Natural killer cell treated with Interleukin-12 subunit alpha and Interleukin-12 subunit beta and Interleukin-15 and Interleukin-18, amount 100 ng/mL, for 72 hours (primary cell): ENCODE measurements at regions not wholly inside any gene's neighbourhood (a gene's known extent, or its start where the extent isn't known, plus 50 kb on each side); places are given as distances from the start of the nearest gene placed in this dataset.
"Not testable (repeated sequence)": the region's sequence is repeated elsewhere in the genome, so short reads cannot be mapped to it uniquely, and the experiment has no call there.

Experiments used
- ATAC-seq, 2 donors: fragments of 150-1000 bp; cut with Tn5 transposase in 1 of 2; sonication (Bioruptor Pico), chemical (Tn5 transposase) in 1 of 2; 2 replicates each; pipeline ENCODE4 v1.10.0; 2021
- DNase-seq: peaks from one replicate; pipeline ENCODE4 v3.0.0; 2022; ENCODE audit warnings: low spot score
- H3K27ac Mint-ChIP-seq, 2 donors: 1 replicate in 1 of 2; 2 replicates in 1 of 2; pipeline ENCODE4 v1.8.0; 2022; ENCODE audit warnings: mixed read lengths in 2 of 2, mild to moderate bottlenecking in 1 of 2, moderate library complexity in 1 of 2
- H3K27me3 Mint-ChIP-seq, 2 donors: 1 replicate in 1 of 2; 2 replicates in 1 of 2; pipeline ENCODE4 v1.8.0; 2022; ENCODE audit warnings: mixed read lengths in 2 of 2
- H3K36me3 Mint-ChIP-seq: one replicate; pipeline ENCODE4 v1.8.0; 2022; ENCODE audit warnings: mixed read lengths
- H3K4me1 Mint-ChIP-seq, 2 donors: 1 replicate in 1 of 2; 2 replicates in 1 of 2; pipeline ENCODE4 v1.8.0; 2022; ENCODE audit warnings: low read depth in 2 of 2, mixed read lengths in 2 of 2, mild to moderate bottlenecking in 1 of 2
- H3K4me3 Mint-ChIP-seq: one replicate; pipeline ENCODE4 v1.8.0; 2022; ENCODE audit warnings: mixed read lengths
- H3K9me3 Mint-ChIP-seq: 2 replicates; pipeline ENCODE4 v1.8.0; 2022; ENCODE audit warnings: mixed read lengths

DNA sequence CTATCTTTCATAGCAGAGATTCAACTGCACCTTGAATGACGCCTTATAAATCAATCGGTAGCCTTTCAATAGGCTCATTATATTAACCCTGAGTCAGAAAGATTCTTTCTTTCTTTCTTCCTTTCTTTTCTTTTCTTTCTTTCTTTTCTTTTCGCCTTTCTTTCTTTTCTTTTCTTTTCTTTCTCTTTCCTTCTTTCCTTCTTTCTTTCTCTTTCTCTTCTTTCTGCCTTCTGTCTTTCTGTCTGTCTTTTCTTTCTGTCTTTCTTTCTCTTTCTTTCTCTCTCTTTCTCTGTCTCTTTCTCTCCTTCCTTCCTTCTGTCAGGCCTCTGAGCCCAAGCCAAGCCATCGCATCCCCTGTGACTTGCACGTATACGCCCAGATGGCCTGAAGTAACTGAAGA is 86.0 kb upstream of the CLINT1 start:
- no peak overlapping the region for H3K27ac Mint-ChIP-seq
- H3K9me3 Mint-ChIP-seq = no peaks in the 10 kb centered on the region
- no peaks in the 10 kb centered on the region for H3K36me3 Mint-ChIP-seq
- H3K4me3 Mint-ChIP-seq = no peak overlapping the region
- H3K27me3 Mint-ChIP-seq = peaks cover 3 to 22% of the 10 kb centered on the region in 2 donors
- ATAC-seq = no peak
- peaks cover 4 to 6% of the 10 kb centered on the region in 2 donors for H3K4me1 Mint-ChIP-seq
- DNase-seq = no peak

DNA sequence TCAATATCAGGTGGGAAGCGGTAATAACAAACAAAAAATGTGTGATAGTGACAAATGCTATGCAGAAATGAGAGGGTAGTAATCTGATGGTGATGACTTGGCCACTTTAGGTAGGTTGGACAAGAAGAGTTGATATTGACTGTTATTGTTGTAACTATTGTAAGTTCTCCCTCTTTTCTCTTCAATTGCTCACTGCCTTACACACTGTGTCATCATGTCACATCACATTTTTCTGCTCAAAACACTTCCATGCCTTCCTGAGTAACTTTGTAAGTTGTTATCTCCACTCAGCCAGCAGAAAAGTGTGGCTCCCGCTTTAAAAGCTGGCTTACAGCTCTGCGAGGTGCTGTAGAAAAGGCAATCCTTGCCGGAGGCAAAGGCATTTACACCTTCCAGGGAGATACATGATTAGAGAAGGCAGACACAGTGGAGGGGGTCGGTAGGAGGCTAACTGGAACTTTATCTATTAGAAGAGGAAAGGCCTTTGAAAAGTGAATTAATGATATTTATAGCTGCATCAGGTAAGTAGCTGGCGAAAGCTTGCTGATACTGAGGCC is 85.2 kb upstream of the CLINT1 start:
- Mint-ChIP-seq H3K4me3 (no peak overlapping the region), H3K4me1 (peaks cover 4 to 6% of the 10 kb centered on the region in 2 donors), H3K36me3 (no peaks in the 10 kb centered on the region), H3K27ac (no peak overlapping the region), H3K27me3 (peaks cover 3 to 15% of the 10 kb centered on the region in 2 donors), H3K9me3 (no peaks in the 10 kb centered on the region)
- ATAC-seq (no peak), DNase-seq (no peak)

DNA sequence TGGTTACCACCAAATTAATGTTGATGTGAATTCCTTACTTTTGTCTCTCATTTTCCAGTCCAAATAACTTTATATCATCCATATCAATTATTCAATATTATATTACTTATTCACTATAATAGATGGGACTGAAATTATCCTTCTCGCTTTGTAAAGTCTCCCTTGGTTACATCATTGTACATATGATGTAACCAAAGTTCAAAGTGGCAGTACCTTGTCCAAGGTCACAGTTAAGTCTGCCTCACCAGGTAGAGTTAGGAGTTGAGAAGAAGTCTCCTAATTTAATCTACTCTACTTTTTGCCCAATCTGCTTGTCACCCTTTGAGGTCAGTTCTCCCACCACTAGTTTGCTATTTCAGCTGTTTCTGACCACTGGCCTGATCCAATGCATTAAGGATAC is 83.7 kb upstream of the CLINT1 start:
- ATAC-seq = no peak
- Mint-ChIP-seq H3K4me1 (no peaks in the 10 kb centered on the region), H3K27ac (no peak overlapping the region), H3K9me3 (no peaks in the 10 kb centered on the region), H3K4me3 (no peak overlapping the region), H3K36me3 (no peaks in the 10 kb centered on the region), H3K27me3 (peaks cover 0 to 3% of the 10 kb centered on the region in 2 donors)
- no peak for DNase-seq

DNA sequence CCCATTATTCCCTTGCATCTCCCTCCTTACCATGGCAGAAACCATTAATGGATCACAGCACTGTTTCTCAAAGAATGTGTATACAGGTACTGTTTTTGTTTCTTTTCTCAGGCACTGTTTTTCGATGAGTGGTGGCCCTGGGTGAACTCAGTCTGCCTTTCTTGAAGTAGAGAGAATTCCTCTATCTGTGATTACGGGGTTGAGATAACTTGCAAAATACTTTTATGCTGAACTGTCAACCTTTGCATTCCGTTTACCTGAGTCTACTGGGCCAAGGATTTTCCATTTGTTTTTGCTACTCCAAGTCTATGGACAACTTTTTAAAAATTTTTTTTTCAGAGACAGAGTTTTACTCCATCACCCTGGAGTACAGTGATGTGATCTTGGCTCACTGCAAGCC is 82.7 kb upstream of the CLINT1 start:
- ATAC-seq = no peak
- Mint-ChIP-seq H3K4me3 (no peak overlapping the region), H3K27me3 (peaks cover 0 to 2% of the 10 kb centered on the region in 2 donors), H3K27ac (no peak overlapping the region), H3K4me1 (no peaks in the 10 kb centered on the region), H3K36me3 (no peaks in the 10 kb centered on the region), H3K9me3 (no peaks in the 10 kb centered on the region)
- DNase-seq = no peak

DNA sequence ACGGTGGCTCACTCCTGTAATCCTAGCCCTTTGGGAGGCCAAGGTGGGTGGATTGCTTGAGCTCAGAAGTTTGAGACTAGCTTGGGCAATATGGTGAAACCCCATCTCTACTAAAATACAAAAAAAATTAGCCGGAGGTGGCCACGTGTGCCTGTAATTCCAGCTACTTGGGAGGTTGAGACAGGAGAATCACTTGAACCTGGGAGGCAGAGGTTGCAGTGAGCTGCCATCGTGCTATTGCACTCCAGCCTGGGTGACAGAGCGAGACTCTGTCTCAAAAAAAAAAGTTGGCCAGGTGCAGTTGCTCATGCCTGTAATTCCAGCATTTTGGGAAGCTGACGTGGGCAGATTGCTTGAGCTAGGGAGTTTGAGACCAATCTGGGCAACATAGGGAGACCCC is 79.2 kb upstream of the CLINT1 start:
- not testable (repeated sequence) for H3K27ac Mint-ChIP-seq, H3K4me3 Mint-ChIP-seq, H3K36me3 Mint-ChIP-seq, H3K9me3 Mint-ChIP-seq, H3K4me1 Mint-ChIP-seq, H3K27me3 Mint-ChIP-seq, DNase-seq, ATAC-seq

DNA sequence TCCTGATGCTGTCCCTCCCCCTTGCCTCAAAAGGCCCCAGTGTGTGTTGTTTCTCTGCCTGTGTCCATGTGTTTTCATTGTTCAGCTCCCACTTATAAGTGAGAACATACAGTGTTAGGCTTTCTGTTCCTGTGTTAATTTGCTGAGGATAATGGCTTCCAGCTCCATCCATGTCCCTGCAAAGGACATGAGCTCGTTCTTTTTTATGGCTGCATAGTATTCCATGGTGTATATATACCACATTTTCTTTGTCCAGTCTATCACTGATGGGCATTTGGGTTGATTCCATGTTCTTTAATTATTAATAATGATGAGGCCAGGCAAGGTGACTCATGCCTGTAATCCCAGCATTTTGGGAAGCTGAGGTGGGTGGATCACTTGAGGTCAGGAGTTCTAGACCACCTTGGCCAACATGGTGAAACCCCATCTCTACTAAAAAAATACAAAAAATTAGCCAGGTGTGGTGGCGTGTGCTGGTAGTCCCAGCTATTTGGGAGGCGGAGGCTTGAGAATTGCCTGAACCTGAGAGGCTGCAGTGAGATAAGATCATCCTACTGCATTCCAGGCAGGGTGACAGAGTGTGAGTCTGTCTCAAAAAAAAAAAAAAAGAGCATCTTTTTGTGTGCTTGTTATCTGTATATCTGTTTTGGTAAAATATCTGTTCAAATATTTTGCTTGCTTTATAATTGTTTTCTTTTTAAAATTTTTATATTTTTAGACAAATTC is 78.0 kb upstream of the CLINT1 start:
- not testable (repeated sequence) for H3K4me1 Mint-ChIP-seq, H3K9me3 Mint-ChIP-seq, DNase-seq, H3K36me3 Mint-ChIP-seq, H3K27ac Mint-ChIP-seq, ATAC-seq, H3K27me3 Mint-ChIP-seq, H3K4me3 Mint-ChIP-seq

DNA sequence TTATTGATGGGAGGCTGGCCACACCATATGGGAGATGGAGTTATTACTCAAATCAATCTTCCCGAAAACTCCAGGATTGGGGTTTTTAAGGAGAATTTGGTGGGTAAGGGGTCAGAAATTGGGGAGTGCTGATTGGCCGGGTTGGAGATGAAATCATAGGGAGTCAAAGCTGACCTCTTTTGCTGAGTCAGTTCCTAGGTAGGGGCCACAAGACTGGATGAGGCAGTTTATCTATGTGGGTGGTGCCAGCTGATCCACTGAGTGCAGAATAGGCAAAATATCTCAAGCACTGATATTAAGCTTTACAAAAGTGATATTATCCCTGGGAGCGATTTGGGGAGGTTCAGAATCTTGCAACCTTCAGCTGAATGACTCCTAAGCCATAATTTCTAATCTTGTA is 75.7 kb upstream of the CLINT1 start:
- Mint-ChIP-seq H3K4me1 (no peaks in the 10 kb centered on the region), H3K27me3 (peaks cover 2 to 8% of the 10 kb centered on the region in 2 donors), H3K4me3 (no peak overlapping the region), H3K36me3 (peaks cover 6% of the 10 kb centered on the region), H3K27ac (no peak overlapping the region), H3K9me3 (peaks cover 5% of the 10 kb centered on the region)
- ATAC-seq = no peak
- no peak for DNase-seq

DNA sequence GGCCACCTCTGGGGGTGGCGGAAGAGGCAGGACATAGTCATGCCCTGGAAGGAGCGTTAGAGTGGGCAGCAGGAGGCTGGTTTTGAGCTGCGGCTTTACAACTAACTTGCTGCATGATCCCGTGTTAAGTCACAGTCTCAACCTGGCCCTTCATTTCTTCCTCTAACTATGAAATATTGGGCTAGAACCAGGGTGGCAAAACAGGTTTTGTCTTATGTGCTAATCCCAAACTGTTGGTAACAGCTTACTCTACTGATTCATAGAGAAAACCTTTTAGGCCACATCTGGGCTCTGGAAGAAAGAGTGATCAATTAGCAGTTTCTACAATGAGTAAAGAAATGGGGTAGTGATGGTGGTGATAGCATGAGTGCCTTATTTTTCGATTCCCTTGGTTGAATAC is 74.1 kb upstream of the CLINT1 start:
- no peaks in the 10 kb centered on the region for H3K4me1 Mint-ChIP-seq
- ATAC-seq = no peak
- H3K4me3 Mint-ChIP-seq = no peak overlapping the region
- peaks cover 6% of the 10 kb centered on the region for H3K36me3 Mint-ChIP-seq
- peaks cover 5% of the 10 kb centered on the region for H3K9me3 Mint-ChIP-seq
- DNase-seq = no peak
- peaks cover 2 to 8% of the 10 kb centered on the region in 2 donors for H3K27me3 Mint-ChIP-seq
- H3K27ac Mint-ChIP-seq = no peak overlapping the region

DNA sequence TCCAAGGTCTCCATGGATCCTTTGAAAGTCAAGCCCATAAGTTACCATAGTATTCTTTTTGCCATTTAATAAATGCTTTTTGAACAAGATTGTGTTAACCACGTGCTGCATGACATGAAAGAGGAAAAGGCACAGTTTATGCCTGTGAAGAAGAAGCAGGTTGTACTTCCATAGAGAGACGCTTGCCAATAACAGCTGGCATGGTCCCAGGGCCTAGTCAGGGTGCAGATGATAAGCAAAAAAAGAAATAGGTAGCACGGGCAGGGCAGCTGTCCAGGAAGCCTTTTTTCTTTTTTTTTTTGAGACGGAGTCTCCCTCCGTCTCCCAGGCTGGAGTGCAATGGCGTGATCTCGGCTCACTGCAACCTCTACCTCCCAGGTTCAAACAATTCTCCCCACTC is 71.8 kb upstream of the CLINT1 start:
- Mint-ChIP-seq H3K27ac (no peak overlapping the region), H3K4me1 (no peaks in the 10 kb centered on the region), H3K36me3 (peaks cover 6% of the 10 kb centered on the region), H3K9me3 (peaks cover 5% of the 10 kb centered on the region), H3K4me3 (no peak overlapping the region), H3K27me3 (peaks cover 0 to 8% of the 10 kb centered on the region in 2 donors)
- DNase-seq (no peak), ATAC-seq (no peak)

DNA sequence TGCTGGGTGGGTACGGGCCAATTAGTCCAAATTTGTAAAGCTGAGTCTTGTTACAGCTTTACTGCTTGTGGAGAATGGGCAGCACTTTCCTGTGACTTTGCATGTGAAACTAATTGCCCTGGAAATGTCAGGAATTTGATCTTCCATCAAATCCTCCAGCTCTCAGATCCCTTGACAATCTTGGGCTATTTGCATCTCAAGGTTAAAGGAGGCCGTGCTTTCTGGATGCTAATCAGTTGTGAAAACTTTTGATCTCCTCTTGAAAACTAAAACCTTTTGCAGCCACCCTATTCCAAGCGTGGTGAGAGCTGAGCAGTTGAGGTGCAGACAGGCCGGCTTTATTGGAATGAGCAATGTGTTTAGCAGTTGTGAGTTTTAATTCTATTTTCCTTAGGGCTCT is 68.0 kb upstream of the CLINT1 start:
- ATAC-seq (no peak), DNase-seq (no peak)
- Mint-ChIP-seq H3K27ac (no peak overlapping the region), H3K4me1 (no peaks in the 10 kb centered on the region), H3K4me3 (no peak overlapping the region), H3K36me3 (no peaks in the 10 kb centered on the region), H3K9me3 (no peaks in the 10 kb centered on the region), H3K27me3 (no peaks in the 10 kb centered on the region)

DNA sequence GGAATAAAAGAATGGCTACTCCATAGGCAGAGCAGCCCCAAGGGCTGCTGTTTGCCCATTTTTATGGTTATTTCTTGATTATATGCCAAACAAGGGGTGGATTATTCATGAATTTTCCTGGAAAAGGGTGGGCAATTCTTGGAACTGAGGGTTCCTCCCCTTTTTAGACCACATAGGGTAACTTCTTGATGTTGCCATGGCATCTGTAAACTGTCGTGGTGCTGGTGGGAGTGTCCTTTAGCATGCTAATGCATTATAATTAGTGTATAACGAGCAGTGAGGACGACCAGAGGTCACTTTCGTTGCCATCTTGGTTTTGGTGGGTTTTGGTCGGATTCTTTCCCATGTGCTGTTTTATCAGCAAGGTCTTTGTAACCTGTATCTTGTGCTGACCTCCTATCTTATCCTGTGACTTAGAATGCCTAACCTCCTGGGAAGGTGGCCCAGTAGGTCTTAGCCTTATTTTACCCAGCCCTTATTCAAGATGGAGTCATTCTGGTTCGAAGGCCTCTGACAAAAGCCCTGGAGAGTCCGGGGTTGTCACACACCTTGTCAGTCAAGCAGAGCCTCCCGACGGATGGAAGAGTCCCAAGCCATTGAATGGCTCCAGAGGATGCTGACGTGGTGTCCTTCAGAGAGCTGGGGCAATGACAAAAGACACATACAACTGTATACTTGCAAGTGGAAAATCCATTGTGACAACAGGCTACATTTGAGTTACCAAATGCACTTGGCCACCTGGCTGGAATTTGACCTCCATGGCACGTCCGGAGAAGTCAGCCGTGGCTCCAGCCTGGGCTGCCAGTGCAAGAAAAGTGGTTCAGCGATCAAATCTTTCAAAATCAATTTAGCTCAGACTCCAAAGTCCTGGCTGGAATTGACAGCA is 67.1 kb upstream of the CLINT1 start:
- ATAC-seq = no peak
- Mint-ChIP-seq H3K4me3 (no peak overlapping the region), H3K4me1 (no peaks in the 10 kb centered on the region), H3K36me3 (no peaks in the 10 kb centered on the region), H3K27ac (no peak overlapping the region), H3K9me3 (no peaks in the 10 kb centered on the region), H3K27me3 (no peaks in the 10 kb centered on the region)
- DNase-seq = no peak

DNA sequence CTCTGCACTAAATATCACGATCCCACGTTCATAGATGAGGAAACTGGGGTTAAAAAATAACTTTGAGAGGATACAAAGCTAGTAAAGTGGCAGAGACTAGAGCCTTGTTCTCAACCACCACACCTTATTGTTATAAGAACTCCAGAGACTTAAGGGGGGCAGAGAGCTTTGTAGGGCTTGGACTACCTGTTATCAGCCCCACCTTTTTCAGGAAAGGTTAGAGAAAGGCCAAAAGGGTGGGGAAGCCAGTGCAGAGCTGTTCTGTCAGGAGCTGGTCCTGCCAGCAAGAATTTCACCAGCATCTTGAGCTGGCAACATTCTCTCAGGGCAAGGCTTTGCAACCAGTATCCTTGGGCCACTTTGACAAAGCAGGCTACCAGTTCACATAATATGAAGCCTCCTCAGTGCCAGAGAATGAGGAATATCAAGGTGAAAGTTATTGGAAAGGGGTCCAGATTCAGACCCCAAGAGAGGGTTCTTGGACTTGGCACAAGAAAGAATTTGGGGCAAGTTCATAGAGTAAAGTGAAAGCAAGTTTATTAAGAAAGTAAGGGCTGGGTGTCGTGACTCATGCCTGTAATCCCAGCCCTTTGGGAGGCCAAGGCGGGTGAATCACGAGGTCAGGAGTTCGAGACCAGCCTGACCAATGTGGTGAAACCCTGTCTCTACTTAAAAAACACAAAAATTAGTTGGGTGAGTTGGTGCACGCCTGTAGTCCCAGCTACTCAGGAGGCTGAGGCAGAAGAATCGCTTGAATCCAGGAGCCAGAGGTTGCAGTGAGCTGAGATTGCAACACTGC is 66.2 kb upstream of the CLINT1 start:
- H3K4me3 Mint-ChIP-seq = no peak overlapping the region
- no peak overlapping the region for H3K27ac Mint-ChIP-seq
- ATAC-seq = no peak
- no peaks in the 10 kb centered on the region for H3K4me1 Mint-ChIP-seq
- no peaks in the 10 kb centered on the region for H3K36me3 Mint-ChIP-seq
- no peaks in the 10 kb centered on the region for H3K27me3 Mint-ChIP-seq
- H3K9me3 Mint-ChIP-seq = no peaks in the 10 kb centered on the region
- DNase-seq = no peak

DNA sequence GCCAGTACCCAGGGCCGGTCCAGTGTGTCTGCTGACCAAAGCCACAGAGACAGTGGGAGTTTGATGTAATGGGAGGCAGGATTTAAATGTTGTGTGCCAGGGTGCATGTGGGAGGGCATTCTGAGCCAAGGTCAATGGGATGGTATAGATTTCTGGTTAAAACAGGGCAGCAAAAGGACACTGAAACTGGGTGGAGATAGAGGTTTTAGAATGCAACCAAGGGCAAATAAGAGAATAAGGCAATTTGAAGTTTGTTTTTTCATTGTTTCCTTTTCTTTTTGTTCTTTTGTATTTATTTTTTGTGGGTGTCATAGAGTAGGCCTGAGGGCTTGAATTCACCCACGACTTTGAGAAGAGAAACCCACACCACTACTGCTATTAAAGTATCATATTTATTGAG is 65.5 kb upstream of the CLINT1 start:
- H3K27me3 Mint-ChIP-seq = no peaks in the 10 kb centered on the region
- H3K9me3 Mint-ChIP-seq = no peaks in the 10 kb centered on the region
- ATAC-seq (no peak), DNase-seq (no peak)
- H3K4me3 Mint-ChIP-seq = no peak overlapping the region
- H3K4me1 Mint-ChIP-seq = peaks cover 0 to under 1% of the 10 kb centered on the region in 2 donors
- H3K27ac Mint-ChIP-seq = no peak overlapping the region
- H3K36me3 Mint-ChIP-seq = no peaks in the 10 kb centered on the region
